ENCODE measurements at regions not wholly inside any gene's neighbourhood (a gene's known extent, or its start where the extent isn't known, plus 50 kb on each side); places are given as distances from the start of the nearest gene placed in this dataset.

DNA sequence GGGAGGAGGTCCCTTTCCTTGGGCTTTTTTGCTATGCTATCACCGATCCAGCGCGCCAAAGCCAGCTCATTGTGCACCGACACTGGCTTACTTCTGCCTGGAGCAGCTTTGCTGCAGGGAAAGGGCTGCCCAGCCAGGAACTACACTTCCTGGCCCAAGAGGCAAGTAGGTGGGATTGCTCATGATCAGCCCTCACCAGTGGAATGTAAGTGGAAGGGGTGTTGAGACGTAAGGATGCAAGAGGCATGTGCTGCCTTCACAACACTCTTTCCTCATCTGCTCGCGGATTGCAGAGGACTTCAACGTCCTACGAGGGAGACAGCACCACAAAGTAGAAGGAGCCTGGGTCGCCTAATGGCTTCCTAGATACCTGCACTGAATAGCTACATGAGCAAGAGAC is 104.3 kb upstream of the FOXF1 start:
- TF ChIP-seq, protein P1, sequence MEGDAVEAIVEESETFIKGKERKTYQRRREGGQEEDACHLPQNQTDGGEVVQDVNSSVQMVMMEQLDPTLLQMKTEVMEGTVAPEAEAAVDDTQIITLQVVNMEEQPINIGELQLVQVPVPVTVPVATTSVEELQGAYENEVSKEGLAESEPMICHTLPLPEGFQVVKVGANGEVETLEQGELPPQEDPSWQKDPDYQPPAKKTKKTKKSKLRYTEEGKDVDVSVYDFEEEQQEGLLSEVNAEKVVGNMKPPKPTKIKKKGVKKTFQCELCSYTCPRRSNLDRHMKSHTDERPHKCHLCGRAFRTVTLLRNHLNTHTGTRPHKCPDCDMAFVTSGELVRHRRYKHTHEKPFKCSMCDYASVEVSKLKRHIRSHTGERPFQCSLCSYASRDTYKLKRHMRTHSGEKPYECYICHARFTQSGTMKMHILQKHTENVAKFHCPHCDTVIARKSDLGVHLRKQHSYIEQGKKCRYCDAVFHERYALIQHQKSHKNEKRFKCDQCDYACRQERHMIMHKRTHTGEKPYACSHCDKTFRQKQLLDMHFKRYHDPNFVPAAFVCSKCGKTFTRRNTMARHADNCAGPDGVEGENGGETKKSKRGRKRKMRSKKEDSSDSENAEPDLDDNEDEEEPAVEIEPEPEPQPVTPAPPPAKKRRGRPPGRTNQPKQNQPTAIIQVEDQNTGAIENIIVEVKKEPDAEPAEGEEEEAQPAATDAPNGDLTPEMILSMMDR (conservative IDR thresholded peaks at IDR 0.05) = no peak
- no peak for TF ChIP-seq ZFX (IDR thresholded peaks at IDR 0.05)

Measured in C4-2B (cell line).